SIG-M5 (cell line): ENCODE measurements at regions not wholly inside any gene's neighbourhood (a gene's known extent, or its start where the extent isn't known, plus 50 kb on each side); places are given as distances from the start of the nearest gene placed in this dataset.
A peak's percentile ranks its signal among the peaks of the same experiment; 100 is the strongest.

Source experiments
- DNase-seq: peaks from one replicate; lab custom pipeline; 2025; lab: John Stamatoyannopoulos, UW

GRCh38 chr2:60159519-60159918 is 393.9 kb downstream of the BCL11A start:
- DNase-seq, result no peak

GRCh38 chr2:60158262-60158661 is 395.2 kb downstream of the BCL11A start:
- no peak for DNase-seq

GRCh38 chr2:60157283-60157682 is 396.2 kb downstream of the BCL11A start:
- DNase-seq, result no peak

- DNase-seq, result no peak
Observed at GRCh38 chr2:60154142-60154541, 399.3 kb downstream of the BCL11A start.

- DNase-seq, result no peak
Observed at GRCh38 chr2:60152226-60152833, 401.1 kb downstream of the BCL11A start.

GRCh38 chr2:60149176-60149575 is 404.3 kb downstream of the BCL11A start:
- DNase-seq, result no peak

- DNase-seq, result no peak
Observed at GRCh38 chr2:60148716-60149115, 404.7 kb downstream of the BCL11A start.

GRCh38 chr2:60140185-60140584 is 413.3 kb downstream of the BCL11A start:
- DNase-seq, result no peak

- DNase-seq, result no peak
Observed at GRCh38 chr2:60136913-60137312, 416.5 kb downstream of the BCL11A start.

GRCh38 chr2:60127191-60127590 is 426.3 kb downstream of the BCL11A start:
- no peak for DNase-seq

- DNase-seq, result no peak
Observed at GRCh38 chr2:60125611-60126426, 427.6 kb downstream of the BCL11A start.

- no peak for DNase-seq
Observed at GRCh38 chr2:60119778-60120177, 433.7 kb downstream of the BCL11A start.

- DNase-seq, result no peak
Observed at GRCh38 chr2:60118917-60119316, 434.5 kb downstream of the BCL11A start.

- DNase-seq, result no peak
Observed at GRCh38 chr2:60118061-60118460, 435.4 kb downstream of the BCL11A start.

GRCh38 chr2:60116161-60116875 is 437.1 kb downstream of the BCL11A start:
- DNase-seq, result no peak

GRCh38 chr2:60109744-60110143 is 443.7 kb downstream of the BCL11A start:
- DNase-seq, result no peak

GRCh38 chr2:60106836-60107529 is 446.5 kb downstream of the BCL11A start:
- DNase-seq, result no peak

GRCh38 chr2:60105906-60106305 is 447.5 kb downstream of the BCL11A start:
- peak; percentile 32 for DNase-seq

- peak; percentile 66 for DNase-seq
Observed at GRCh38 chr2:60104514-60105505, 448.6 kb downstream of the BCL11A start.

- peak; percentile 73 for DNase-seq
Observed at GRCh38 chr2:60100034-60100433, 453.4 kb downstream of the BCL11A start.

- DNase-seq, result no peak
Observed at GRCh38 chr2:60098996-60099395, 454.5 kb downstream of the BCL11A start.
